WTC11 (cell line): ENCODE measurements at regions not wholly inside any gene's neighbourhood (a gene's known extent, or its start where the extent isn't known, plus 50 kb on each side); places are given as distances from the start of the nearest gene placed in this dataset.

Source experiments
- ATAC-seq: fragments of 200-7000 bp; cut with Tn5 transposase; 2 replicates; pipeline ENCODE4 v1.10.0; 2021; ENCODE audit warnings: mild to moderate bottlenecking, moderate library complexity
- CTCF ChIA-PET: fragments of 300-600 bp; sonication (Branson Sonifier 250); formaldehyde crosslinking; loops from one replicate; lab custom pipeline; 2021; ENCODE audit warnings: antibody characterized with exemption; lab: Charles Lee
- POLR2A ChIA-PET: fragments of 350-600 bp; sonication (Branson Sonifier 250); formaldehyde crosslinking; loops from one replicate; lab custom pipeline; 2021; ENCODE audit warnings: antibody characterized with exemption; lab: Charles Lee
- DNase-seq: peaks from one replicate; pipeline ENCODE4 v3.0.0; 2021; ENCODE audit warnings: low spot score
- H3K27ac Mint-ChIP-seq: 2 replicates; pipeline ENCODE4 v1.8.0; 2021; ENCODE audit warnings: mixed read lengths
- H3K27me3 Mint-ChIP-seq: 2 replicates; pipeline ENCODE4 v1.8.0; 2021; ENCODE audit warnings: low read depth, mild to moderate bottlenecking, moderate library complexity, mixed read lengths
- H3K36me3 Mint-ChIP-seq: 2 replicates; pipeline ENCODE4 v1.8.0; 2021; ENCODE audit warnings: mixed read lengths
- H3K4me1 Mint-ChIP-seq: 2 replicates; pipeline ENCODE4 v1.8.0; 2022; ENCODE audit warnings: mixed read lengths
- H3K4me3 Mint-ChIP-seq: 2 replicates; pipeline ENCODE4 v1.8.0; 2021; ENCODE audit warnings: mild to moderate bottlenecking, moderate library complexity, mixed read lengths
- H3K9me3 Mint-ChIP-seq: 2 replicates; pipeline ENCODE4 v1.8.0; 2021; ENCODE audit warnings: mixed read lengths
- ARID4B ChIP-seq: sonication (generic); formaldehyde crosslinking; IDR thresholded peaks from 2 replicates; pipeline ENCODE4 v1.8.0; 2023; ENCODE audit warnings: missing genetic modification reagents, mild to moderate bottlenecking, borderline replicate concordance
- ATF6 ChIP-seq: sonication (generic); formaldehyde crosslinking; IDR thresholded peaks from 2 replicates; pipeline ENCODE4 v1.8.1; 2023; ENCODE audit warnings: mild to moderate bottlenecking, missing genetic modification reagents
- CBFB ChIP-seq: sonication (generic); formaldehyde crosslinking; IDR thresholded peaks from 2 replicates; pipeline ENCODE4 v1.8.1; 2022; ENCODE audit warnings: mild to moderate bottlenecking, low read depth, missing genetic modification reagents
- ELF4 ChIP-seq: sonication (generic); formaldehyde crosslinking; IDR thresholded peaks from 2 replicates; pipeline ENCODE4 v1.8.1; 2022; ENCODE audit warnings: low read depth, mild to moderate bottlenecking, moderate library complexity, missing genetic modification reagents
- FOXJ3 ChIP-seq: sonication (generic); formaldehyde crosslinking; IDR thresholded peaks from 2 replicates; pipeline ENCODE4 v1.9.0; 2021; ENCODE audit warnings: missing genetic modification reagents, mild to moderate bottlenecking, borderline replicate concordance
- KAT7 ChIP-seq: sonication (generic); formaldehyde crosslinking; IDR thresholded peaks from 2 replicates; pipeline ENCODE4 v1.8.1; 2023; ENCODE audit warnings: missing genetic modification reagents, mild to moderate bottlenecking, borderline replicate concordance
- NR2C2 ChIP-seq: sonication (generic); formaldehyde crosslinking; IDR thresholded peaks from 2 replicates; pipeline ENCODE4 v1.8.0; 2022; ENCODE audit warnings: mild to moderate bottlenecking, missing genetic modification reagents
- PRRX2 ChIP-seq: fragments of 250-450 bp; sonication (Bioruptor Pico); IDR thresholded peaks from 2 replicates; pipeline ENCODE4 v1.8.0; 2021; ENCODE audit warnings: mild to moderate bottlenecking
- SOX15 ChIP-seq: fragments of 250-450 bp; sonication (Bioruptor Pico); IDR thresholded peaks from 2 replicates; pipeline ENCODE4 v1.9.0; 2021; ENCODE audit warnings: mild to moderate bottlenecking
- TCF7 ChIP-seq: sonication (generic); formaldehyde crosslinking; IDR thresholded peaks from 2 replicates; pipeline ENCODE4 v1.8.0; 2022; ENCODE audit warnings: mild to moderate bottlenecking, low read depth, missing genetic modification reagents, moderate library complexity
- TEAD1 ChIP-seq: sonication (generic); formaldehyde crosslinking; IDR thresholded peaks from 2 replicates; pipeline ENCODE4 v1.8.0; 2022; ENCODE audit warnings: mild to moderate bottlenecking, missing genetic modification reagents
- ZNF423 ChIP-seq: fragments of 250-450 bp; sonication (Bioruptor Pico); IDR thresholded peaks from 2 replicates; pipeline ENCODE4 v2.1.2; 2022; ENCODE audit warnings: mild to moderate bottlenecking, moderate library complexity
- TF ChIP-seq, protein P1 (sequence below): sonication (generic); formaldehyde crosslinking; conservative IDR thresholded peaks from 2 replicates; pipeline ENCODE4 v1.8.1; 2023; ENCODE audit warnings: mild to moderate bottlenecking, low read depth, missing genetic modification reagents, moderate library complexity
- TF ChIP-seq, protein P2 (sequence below): sonication (generic); formaldehyde crosslinking; IDR thresholded peaks from 2 replicates; pipeline ENCODE4 v1.8.1; 2022; ENCODE audit warnings: missing genetic modification reagents, borderline replicate concordance

DNA sequence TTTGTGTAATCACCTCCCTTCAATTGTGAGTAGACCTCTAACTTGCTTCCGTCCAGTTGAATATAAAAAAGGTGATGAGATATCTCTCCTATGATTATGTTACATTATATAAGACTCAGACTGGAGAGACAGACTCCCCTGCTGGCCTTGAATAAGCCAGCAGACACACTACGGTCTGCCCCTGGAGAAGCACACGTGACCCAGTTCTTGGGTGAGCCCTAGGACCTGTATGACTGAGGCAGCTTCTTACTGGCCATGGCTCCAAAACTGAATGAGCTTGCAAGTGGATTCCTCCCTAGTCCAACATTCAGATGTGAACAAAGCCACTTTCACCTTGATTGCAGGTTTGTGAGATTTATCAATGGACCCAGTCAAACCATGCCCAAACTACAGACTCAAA is 427.9 kb upstream of the DCN start (continued):
- no peak for TF ChIP-seq ARID4B (CRISPR knock-in tag)
- TF ChIP-seq, protein P1, sequence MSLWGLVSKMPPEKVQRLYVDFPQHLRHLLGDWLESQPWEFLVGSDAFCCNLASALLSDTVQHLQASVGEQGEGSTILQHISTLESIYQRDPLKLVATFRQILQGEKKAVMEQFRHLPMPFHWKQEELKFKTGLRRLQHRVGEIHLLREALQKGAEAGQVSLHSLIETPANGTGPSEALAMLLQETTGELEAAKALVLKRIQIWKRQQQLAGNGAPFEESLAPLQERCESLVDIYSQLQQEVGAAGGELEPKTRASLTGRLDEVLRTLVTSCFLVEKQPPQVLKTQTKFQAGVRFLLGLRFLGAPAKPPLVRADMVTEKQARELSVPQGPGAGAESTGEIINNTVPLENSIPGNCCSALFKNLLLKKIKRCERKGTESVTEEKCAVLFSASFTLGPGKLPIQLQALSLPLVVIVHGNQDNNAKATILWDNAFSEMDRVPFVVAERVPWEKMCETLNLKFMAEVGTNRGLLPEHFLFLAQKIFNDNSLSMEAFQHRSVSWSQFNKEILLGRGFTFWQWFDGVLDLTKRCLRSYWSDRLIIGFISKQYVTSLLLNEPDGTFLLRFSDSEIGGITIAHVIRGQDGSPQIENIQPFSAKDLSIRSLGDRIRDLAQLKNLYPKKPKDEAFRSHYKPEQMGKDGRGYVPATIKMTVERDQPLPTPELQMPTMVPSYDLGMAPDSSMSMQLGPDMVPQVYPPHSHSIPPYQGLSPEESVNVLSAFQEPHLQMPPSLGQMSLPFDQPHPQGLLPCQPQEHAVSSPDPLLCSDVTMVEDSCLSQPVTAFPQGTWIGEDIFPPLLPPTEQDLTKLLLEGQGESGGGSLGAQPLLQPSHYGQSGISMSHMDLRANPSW (CRISPR knock-in tag), result no peak
- TF ChIP-seq NR2C2, result no peak
- no peak for TF ChIP-seq KAT7 (CRISPR knock-in tag)

GRCh38 chr12:91609283-91609682 is 426.7 kb upstream of the DCN start:
- no peak for TF ChIP-seq ZNF423 (CRISPR knock-in tag)
- H3K4me3 Mint-ChIP-seq, result no peak overlapping the region
- no peaks in the 10 kb centered on the region for H3K27me3 Mint-ChIP-seq
- ChIA-PET POLR2A (no interaction called here), CTCF (no interaction called here)
- H3K36me3 Mint-ChIP-seq, result no peaks in the 10 kb centered on the region
- H3K4me1 Mint-ChIP-seq, result peaks cover 7% of the 10 kb centered on the region
- no peaks in the 10 kb centered on the region for H3K9me3 Mint-ChIP-seq
- no peak overlapping the region for H3K27ac Mint-ChIP-seq
- DNase-seq (no peak), ATAC-seq (no peak; the same call in 1 of the 2 replicates)

- CTCF ChIA-PET, result no interaction called here
- DNase-seq (no peak), ATAC-seq (no peak)
- POLR2A ChIA-PET, result no interaction called here
- Mint-ChIP-seq H3K4me1 (peaks cover 7% of the 10 kb centered on the region), H3K9me3 (no peaks in the 10 kb centered on the region), H3K36me3 (no peaks in the 10 kb centered on the region), H3K4me3 (no peak overlapping the region), H3K27ac (no peak overlapping the region), H3K27me3 (no peaks in the 10 kb centered on the region)
- TF ChIP-seq PRRX2 (CRISPR knock-in tag), result no peak
- no peak for TF ChIP-seq ARID4B (CRISPR knock-in tag)
- no peak for TF ChIP-seq FOXJ3 (CRISPR knock-in tag)
These were observed 425.9 kb upstream of the DCN start for GRCh38 chr12:91608542-91608941.

- Mint-ChIP-seq H3K27me3 (no peaks in the 10 kb centered on the region), H3K4me1 (peaks cover 7% of the 10 kb centered on the region), H3K36me3 (no peaks in the 10 kb centered on the region), H3K27ac (no peak overlapping the region), H3K4me3 (no peak overlapping the region), H3K9me3 (no peaks in the 10 kb centered on the region)
- ATAC-seq (no peak), DNase-seq (no peak)
- POLR2A ChIA-PET, result no interaction called here
- CTCF ChIA-PET, result no interaction called here
- TF ChIP-seq TCF7 (CRISPR knock-in tag) (no peak), CBFB (CRISPR knock-in tag) (no peak), TEAD1 (no peak), SOX15 (CRISPR knock-in tag) (no peak), ELF4 (CRISPR knock-in tag) (no peak), ATF6 (CRISPR knock-in tag) (no peak)
- TF ChIP-seq, protein P2, sequence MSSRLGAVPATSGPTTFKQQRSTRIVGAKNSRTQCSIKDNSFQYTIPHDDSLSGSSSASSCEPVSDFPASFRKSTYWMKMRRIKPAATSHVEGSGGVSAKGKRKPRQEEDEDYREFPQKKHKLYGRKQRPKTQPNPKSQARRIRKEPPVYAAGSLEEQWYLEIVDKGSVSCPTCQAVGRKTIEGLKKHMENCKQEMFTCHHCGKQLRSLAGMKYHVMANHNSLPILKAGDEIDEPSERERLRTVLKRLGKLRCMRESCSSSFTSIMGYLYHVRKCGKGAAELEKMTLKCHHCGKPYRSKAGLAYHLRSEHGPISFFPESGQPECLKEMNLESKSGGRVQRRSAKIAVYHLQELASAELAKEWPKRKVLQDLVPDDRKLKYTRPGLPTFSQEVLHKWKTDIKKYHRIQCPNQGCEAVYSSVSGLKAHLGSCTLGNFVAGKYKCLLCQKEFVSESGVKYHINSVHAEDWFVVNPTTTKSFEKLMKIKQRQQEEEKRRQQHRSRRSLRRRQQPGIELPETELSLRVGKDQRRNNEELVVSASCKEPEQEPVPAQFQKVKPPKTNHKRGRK, result no peak
These were observed 424.2 kb upstream of the DCN start for GRCh38 chr12:91606662-91607377.
